CD4-positive, alpha-beta T cell treated with Interleukin-4 for 1 hour (primary cell): ENCODE measurements at regions not wholly inside any gene's neighbourhood (a gene's known extent, or its start where the extent isn't known, plus 50 kb on each side); places are given as distances from the start of the nearest gene placed in this dataset.
"Not testable (repeated sequence)": the region's sequence is repeated elsewhere in the genome, so short reads cannot be mapped to it uniquely, and the experiment has no call there.

Experiments used
- DNase-seq, 2 donors: peaks; one replicate each; pipeline ENCODE4 v3.0.0-alpha.2; 2020 to 2022

DNA sequence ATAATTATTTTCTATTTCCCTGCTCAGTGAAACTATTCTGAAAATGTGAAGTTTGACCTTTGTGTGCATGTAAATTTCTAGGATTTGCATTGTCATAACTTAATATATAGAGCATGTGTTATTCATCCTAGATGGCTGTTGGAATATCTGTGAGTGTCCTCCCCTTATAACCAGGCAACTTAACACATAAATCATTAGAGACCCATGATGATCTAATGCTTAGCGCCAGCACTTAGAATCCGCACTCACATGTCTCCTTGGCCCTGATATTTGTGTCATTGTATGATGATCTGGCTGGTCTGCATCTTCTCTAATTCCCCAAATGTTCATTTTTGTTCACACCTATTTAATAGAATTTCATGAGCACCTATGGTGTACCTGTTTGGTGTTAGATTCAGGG lies 1354.5 kb downstream of the XPNPEP1 start:
- no peak for DNase-seq

DNA sequence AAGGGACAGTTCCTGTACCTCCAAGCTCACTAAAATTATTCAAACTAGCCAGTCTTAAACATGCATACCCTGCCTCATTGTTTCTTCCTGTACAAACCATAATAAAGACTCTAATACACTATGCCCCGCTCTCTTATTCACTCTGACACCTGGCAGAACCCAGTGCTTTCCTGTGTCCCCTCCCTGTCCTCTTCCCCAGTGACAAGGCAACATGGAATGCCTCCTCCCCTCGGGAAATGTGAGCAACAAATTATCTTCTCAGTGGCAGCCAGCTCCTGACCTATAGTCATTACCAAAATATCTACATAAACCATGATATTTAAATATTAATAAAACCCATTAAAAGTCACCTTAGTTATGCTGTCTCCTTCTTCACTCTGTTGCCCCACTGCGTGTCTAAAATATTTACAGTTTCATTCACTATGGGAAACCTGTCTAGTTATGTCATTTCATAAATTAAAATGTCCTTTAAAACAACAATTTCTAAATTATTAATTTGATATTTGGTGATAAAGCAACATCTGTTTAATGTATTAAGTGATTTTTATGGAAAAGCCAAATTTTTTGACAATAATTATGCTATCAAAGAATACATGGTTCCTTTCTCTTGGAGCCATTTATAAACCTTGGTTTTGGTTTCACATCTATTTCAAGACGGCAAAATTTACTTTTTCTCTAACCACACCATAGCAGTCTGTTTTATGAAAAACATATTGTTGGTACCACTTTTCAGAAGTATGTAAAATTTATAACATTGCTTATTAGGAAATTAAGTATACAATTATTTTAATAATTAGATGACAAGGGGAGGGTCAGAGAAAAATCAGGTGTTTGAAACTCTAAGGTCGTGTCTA lies 1355.2 kb downstream of the XPNPEP1 start:
- DNase-seq, result no peak

DNA sequence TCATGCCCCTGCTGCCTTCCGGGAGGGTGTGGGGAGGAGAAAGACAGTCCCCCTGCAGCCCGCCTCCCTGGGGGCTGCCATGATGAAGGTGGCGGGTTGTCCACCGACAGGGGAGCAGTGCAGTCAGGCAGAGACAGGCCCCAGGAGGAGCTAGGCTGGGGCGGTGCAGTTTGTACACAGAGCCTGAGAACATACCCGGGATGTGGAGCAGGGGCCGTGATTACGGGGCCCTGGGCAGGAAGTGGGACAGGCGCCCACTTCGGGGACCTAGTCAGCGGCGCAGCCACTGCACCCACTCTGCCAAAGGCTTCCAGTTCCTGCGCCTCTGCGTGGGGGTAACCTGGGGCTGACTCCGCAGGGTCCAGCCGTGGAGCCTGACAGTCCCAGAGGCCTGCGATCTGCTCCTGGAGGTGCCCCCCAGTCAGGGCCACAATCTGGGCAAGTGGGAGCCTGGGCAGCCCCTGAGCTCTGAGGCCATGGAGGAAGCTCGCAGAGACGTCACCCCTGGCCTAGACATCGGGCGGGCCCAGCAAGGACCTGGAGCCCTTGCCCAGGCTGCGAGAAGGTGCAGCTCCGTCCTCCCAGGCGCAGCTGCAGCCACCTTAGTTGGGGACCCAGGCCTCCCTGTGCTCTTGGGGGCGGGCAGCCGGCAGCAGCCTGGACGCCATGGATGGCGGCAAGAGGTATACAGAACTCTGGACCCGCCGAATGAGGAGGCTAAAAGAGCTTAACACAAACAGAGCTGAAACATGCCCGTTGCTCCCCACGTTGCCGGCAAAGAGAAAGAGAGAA lies 1356.8 kb downstream of the XPNPEP1 start:
- DNase-seq, result no peak

DNA sequence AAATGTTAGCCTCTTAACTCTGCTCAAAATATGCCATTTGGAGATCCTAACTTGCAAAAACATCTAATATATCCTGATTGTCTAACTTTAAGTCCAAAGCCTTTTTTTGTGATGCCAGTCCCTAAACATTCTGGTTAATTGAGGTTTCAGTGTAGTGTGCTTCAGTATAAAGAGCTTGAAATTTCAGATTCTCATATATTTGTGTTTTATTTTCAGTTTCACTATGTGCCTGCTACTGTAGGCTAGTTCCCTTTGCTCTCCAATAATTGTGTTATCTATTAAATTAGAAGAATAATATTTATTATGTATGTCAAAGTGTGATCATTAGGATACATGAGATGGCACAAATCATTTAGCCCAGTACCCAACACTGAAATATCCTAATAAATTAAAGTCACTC lies 1361.2 kb downstream of the XPNPEP1 start:
- DNase-seq, result no peak

DNA sequence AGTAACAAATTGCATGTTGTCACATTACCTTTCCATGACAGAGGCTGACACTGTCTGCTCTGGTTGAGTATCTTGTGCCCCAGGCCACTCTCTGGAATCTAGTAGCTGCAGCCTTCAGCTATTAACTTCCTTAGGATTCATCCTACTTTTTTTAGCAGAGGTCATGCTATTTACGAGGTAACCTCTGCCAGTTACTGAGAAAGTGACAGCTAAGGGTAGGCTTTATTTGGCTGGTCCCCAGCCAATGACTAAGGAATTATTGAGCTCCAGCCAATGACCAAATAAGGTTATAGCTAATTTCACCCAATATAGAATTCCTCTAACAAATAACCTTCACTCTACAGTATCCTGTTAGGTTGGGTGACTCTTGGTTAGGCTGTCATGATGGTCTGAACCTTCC lies 1361.7 kb downstream of the XPNPEP1 start:
- DNase-seq, result no peak

DNA sequence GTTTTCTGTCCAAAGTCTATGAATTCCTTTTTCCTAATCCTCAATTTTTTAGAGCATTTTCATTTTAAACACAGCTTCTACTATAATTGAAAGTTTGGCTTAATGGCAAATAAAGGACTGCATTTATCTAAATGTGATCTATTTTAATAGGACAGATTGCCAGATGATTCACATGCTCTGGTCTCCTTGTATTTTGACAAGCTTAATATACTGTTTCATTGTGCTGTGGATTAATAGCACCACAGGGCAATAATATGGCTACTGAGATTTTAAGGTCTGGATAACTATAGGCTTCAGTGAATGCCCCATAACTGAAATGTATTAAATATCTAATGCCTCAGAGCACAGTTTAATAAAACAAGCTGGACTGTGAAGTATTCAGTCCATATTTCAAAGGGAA lies 1362.8 kb downstream of the XPNPEP1 start:
- no peak for DNase-seq

DNA sequence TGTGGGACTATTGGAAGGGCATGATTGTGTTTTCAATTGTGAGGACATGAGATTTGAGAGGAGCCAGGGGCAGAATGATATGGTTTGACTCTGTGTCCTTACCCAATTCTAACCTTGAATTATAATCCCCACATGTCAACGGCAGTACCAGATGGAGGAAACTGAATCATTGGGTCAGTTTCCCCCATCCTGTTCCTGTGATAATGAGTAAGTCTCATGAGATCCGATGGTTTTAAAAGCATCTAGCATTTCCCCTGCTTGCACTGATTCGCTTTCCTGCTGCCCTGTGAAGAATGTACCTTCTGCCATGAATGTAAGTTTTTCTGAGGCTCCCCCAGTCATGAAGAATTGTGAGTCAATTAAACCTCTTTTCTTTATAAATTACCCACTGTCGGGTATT lies 1367.1 kb downstream of the XPNPEP1 start:
- no peak for DNase-seq

DNA sequence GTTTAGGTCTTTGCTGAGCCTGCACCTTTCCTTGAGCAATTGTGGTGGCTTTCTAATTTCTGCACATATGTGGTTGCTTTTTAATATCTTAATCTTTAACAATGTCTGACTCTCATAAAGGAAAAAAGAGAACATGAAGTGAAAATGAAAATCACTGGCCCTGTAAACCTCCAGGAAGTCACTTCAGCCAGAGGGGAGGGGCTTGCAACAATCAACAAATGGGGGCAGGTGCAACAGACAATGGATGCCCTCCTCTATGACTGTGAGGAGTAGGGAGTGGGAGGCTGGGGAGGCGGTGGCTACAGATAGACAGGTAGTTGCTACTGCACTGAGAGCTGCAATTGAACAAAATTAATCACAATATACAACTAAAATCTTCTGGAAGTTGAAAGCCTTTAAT lies 1377.4 kb downstream of the XPNPEP1 start:
- no peak for DNase-seq

DNA sequence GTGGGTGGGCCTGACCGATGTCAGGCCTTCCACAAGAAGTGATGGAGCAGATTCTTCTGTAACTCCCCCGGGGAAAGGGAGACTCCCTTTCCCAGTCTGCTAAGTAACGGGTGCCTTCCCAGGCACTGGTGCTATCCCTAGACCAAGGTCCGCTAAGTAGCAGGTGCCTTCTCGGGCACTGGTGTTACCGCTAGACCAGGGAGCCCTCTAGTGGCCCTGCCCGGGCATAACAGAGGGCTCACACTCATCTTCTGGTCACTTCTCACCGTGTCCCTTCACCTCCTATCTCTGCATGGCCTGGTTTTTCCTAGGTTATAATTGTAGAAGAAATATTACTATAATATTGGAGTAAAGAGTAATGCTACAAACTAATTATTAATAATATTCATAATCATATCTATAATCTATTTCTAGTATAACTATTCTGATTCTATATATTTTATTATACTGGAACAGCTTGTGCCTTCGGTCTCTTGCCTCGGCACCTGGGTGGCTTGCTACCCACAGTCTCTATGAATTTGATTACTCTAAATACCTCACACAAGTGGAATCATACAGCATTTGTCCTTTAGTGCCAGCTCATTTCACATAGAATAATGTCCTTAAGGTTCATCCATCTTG lies 1378.7 kb downstream of the XPNPEP1 start:
- DNase-seq, result peak; percentile 7 to 18

DNA sequence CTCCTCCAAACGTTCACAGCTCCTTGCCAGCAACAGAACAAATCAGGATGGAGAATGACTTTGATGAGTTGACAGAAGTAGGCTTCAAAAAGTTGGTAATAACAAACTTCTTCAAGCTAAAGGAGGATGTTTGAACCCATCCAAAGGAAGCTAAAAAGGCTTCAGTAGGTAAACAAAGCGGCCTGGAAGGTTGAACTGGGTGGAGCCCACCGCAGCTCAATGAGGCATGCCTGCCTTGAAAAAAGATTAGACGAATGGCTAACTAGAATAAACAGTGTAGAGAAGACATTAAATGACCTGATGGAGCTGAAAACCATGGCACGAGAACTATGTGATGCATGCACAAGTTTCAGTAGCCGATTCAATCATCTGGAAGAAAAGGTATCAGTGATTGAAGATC lies 1369.0 kb upstream of the SORCS1 start:
- DNase-seq, result not testable (repeated sequence)

DNA sequence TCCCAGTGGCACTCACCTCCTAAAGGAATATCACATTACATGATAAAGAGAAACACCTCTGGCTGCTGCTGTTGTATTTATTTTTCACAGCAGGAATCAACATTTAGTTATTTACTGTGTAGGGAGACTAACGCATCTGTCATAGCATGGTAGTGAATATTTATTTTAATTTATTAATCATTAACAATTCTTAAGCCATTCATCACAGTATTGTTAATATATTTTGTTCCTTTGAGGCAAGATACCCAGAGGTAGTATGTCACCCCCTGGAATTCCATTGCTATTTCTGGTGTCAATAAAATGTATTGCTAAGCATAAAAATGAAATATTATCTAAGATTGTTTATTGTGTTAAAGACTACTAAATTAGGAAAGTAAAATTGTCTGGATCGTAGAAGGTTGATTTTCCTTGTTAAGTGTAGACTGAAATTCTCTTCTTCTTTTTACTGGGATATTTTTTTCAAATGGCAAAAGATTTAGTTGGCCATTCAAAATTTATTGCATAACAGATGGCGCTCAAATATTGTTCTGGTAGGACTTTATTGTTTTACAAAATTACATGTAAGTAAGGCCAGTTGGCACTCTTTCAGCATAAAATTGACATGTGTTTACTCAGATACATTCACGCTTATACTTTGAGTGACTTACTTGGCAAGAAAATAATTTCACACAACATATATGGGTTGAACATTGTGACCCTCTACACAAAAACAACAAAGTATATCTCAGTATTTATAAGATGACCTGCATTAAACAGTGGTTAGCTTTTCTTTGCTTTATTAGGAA lies 1358.7 kb upstream of the SORCS1 start:
- DNase-seq, result no peak

DNA sequence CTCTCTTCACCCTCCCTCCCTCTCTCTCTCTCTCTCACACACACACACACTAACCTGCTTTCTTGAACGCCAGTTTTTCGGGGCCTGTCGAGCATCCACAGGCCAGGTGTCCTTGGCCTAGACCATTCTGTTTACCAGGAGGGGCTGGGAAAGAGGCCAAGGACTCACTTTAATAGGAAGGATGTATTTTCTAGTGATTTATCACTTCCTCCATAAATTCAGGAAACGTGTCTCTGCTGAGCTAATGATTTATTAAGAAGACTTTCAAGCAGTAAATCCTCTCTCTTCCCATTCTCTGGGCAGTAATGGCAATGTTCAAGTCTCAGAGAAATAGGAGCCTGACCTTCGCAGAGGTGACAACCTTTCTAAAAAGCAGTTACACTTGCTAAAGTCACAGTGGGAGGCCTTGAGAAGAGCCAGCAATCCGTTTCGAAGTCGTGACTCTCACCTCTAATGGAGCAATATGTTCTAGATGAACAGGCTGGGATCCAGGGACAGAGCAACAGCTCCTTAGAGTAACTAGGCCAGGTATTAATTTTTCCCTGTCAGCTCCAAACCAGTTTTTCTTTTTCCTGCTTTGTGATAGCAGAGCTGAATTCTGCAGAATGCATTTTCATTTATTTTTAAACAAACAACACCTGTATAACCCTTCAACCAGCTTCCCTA lies 1357.5 kb upstream of the SORCS1 start:
- no peak for DNase-seq

DNA sequence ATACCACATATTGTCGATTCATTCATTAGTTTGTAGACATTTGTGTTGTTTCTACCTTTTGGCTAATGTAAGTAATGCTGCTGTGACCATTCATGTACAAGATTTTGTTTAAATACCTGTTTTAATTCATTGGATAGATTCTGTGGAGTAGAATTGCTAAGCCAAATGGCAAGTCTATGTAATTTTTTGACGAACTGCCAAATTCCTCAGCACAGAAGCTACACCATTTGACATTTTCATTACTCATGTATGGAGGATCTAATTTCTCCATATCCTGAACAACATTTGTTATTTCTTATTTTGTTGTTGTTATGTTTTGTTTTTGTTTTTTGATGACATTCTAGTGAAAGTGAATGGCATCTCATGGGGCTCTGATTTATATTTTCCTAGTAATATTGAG lies 1351.3 kb upstream of the SORCS1 start:
- no peak for DNase-seq

DNA sequence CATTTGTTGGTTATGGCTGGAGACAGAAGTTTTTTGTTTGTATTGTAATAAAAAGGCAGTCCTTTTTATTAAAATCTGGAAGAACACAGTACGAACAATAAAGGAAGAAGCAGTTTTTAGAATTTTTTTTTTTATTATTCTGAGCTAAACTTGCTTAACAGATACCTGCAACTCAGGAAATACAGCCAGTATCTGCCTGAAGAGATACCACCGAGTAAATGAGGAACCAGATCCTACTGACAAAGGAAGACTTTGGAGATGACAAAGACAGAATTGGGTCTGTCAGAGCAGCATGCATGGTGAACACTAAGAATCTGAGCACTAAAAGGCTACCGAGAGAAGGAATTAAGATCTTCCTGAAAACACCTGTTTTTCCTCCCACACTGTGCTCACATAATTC lies 1335.9 kb upstream of the SORCS1 start:
- DNase-seq, result no peak

DNA sequence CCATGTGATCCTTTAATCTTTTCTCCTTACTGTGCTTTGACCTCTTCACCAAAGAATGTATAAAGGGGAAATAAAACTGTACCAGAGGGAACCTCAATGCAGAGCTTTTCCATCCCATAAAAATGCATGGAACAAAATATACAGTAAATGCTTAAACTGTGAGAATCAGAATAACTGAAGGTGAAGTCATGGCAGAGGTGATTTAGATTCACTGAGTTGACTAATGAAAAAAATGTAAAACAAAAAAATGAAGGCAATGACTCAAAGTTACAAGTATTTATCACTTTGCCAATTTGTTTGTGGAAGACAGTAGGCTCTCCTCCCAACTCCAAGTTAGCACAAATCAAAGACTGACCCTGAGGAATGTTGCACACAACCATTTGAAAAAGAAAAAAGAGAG lies 1331.6 kb upstream of the SORCS1 start:
- DNase-seq, result no peak

DNA sequence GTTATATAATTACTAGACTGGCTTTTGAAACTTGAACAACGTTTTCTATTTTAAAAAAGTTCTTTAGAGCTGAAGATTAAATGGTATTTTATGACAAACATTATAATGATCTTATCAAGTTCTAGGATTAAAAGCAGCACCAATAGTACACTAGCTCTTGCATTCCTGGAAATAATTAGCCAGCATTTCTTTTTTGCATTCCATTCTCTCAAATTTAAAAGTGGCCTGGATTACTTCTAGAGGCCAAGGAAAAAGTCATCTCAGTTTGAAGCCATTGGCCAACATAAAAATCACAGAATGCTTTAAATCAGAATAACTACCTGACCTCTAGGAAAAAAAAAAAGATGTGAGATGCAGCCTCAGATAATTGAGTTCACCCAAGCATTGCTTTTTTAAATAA lies 1326.4 kb upstream of the SORCS1 start:
- DNase-seq, result no peak

DNA sequence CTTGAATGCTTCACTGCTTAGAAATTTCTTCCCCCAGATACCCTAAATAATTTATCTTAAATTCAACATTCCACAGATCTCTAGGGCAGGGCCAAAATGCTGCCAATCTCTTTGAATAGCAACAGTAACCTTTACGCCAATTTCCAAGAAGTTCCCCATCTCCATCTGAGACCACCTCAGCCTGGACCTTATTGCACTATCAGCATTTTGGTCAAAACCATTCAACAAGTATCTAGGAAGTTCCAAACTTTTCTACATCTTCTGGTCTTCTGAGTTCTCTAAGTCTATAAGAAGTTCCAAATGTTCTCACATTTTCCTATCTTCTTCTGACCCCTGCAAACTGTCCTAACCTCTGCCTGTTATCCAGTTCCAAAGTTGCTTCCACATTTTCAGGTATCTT lies 1306.9 kb upstream of the SORCS1 start:
- no peak for DNase-seq

DNA sequence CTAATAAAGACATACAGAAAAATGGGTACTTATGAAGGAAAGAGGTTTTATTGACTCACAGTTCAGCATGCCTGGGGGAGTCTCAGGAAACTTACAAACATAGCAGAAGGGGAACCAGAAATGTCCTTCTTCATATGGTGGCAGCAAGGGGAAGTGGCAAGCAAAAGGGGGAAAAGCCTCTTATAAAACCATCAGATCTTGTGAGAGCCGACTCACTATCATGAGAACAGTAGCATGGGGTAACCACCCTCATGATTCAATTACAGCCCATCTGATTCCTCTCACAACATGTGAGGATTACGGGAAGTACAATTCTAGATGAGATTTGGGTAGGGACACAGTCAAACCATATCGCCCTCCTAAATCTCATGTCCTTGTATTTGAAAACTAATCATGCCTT lies 1305.4 kb upstream of the SORCS1 start:
- DNase-seq, result no peak

DNA sequence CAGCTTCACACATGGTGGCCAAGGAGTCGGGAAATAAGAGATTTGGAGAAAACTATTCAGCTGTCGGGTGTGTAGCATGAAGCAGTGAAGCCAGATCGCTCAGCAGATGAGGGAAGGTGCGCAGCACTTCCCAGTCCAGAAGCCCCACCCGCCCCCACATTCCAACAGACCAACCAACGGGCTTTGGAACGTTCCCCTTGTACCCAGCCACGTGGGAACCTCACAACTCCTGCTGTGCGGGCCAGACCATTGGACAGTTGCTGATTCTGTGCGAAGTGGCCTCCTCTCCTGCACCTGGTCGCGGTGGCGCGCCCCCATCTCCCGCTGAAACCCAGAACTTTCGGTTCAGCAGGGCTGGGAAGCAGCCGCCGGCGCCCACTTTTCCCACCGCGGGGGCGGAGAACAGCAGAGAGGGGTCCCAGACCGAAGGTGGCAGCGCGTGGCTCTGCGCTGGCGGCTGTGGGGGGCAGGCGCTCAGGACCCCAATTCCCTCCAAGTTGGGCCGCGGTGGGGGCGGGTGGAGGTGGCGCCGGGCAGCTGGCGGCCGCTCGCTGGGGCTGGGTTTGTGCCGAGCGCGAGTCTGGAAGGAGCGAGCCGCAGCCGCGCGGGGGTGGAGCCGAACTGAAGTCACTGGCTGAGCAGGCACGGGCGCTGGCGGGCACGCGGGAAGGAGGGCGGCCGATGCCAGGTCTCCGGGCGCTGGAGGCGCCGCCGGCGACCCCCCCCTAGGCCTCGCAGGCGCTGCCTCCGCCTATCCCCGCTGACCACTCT lies 1301.5 kb upstream of the SORCS1 start:
- DNase-seq, result no peak

DNA sequence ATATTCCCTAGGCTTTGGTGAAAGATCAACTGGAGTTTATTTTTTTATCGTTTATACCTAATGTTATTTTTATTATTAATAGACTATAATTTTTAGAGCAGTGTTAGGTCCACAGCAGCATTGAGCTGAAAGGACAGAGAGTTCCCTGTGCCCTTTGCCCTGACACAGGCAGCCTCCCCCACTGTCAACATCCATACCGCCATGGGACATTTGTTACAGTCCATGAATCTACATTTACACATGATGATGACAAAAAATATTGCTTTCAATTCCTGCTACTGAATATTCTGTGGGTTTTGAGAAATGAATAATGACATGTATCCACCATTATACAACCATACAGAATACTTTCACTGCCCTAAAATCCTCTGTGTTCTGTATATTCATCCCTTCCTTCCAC lies 1297.5 kb upstream of the SORCS1 start:
- DNase-seq, result no peak

DNA sequence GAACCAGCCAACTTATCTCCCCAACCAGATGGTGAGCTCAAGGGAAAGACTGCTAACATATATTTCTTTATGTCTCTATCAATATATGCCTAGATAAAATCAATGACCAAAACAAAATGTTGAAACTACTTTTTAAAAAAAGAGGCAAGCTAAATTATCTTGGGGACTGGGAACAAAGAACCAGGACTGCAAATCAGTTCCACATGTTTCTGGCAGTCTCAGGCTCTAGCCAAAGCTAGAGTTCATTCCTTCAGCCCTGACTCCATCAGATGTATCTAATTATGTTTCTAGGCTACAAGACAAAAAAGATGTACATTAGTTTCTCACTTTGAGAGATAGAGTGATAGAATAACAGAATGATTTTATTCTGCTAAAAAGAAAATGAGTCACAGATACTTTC lies 1290.3 kb upstream of the SORCS1 start:
- DNase-seq, result no peak

DNA sequence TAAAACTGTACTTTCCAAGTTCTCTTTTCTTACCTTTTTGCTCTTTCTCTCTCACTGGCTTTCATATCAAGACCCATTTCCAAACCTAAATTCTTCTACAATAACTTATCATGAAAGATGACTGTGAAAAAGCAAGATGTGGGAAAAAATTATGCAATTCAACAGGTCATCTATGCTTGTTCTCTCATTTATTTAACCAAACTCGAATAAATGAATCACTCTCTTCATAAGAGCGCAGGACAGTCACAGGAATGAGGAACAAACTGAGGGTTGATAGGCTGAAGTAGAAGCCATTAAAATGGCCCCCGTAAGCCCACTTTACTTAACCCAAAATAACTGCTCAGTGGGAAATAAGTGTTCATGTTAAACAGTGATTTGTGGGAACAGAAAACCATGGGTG lies 1289.7 kb upstream of the SORCS1 start:
- DNase-seq, result no peak
